ENCODE measurements at regions not wholly inside any gene's neighbourhood (a gene's known extent, or its start where the extent isn't known, plus 50 kb on each side); places are given as distances from the start of the nearest gene placed in this dataset.
"Not testable (repeated sequence)": the region's sequence is repeated elsewhere in the genome, so short reads cannot be mapped to it uniquely, and the experiment has no call there.

GRCh38 chr4:11698846-11699590 is 270.3 kb upstream of the HS3ST1 start:
- no peak for DNase-seq

- DNase-seq: no peak
Measured at GRCh38 chr4:11698033-11698432, 269.3 kb upstream of the HS3ST1 start.

- DNase-seq: no peak
Measured at GRCh38 chr4:11693693-11694092, 265.0 kb upstream of the HS3ST1 start.

- DNase-seq: no peak
Measured at GRCh38 chr4:11691236-11691635, 262.5 kb upstream of the HS3ST1 start.

- no peak for DNase-seq
Measured at GRCh38 chr4:11687727-11688126, 259.0 kb upstream of the HS3ST1 start.

GRCh38 chr4:11685481-11685880 is 256.8 kb upstream of the HS3ST1 start:
- no peak for DNase-seq

- DNase-seq: no peak
Measured at GRCh38 chr4:11675051-11675800, 246.5 kb upstream of the HS3ST1 start.

GRCh38 chr4:11670304-11670703 is 241.6 kb upstream of the HS3ST1 start:
- no peak for DNase-seq

- no peak for DNase-seq
Measured at GRCh38 chr4:11669156-11669555, 240.5 kb upstream of the HS3ST1 start.

GRCh38 chr4:11663114-11663513 is 234.4 kb upstream of the HS3ST1 start:
- no peak for DNase-seq

GRCh38 chr4:11650801-11651596 is 222.3 kb upstream of the HS3ST1 start:
- DNase-seq: peak; percentile 29

GRCh38 chr4:11647433-11647832 is 218.7 kb upstream of the HS3ST1 start:
- DNase-seq: no peak

- DNase-seq: not testable (repeated sequence)
Measured at GRCh38 chr4:11643081-11643480, 214.4 kb upstream of the HS3ST1 start.

- no peak for DNase-seq
Measured at GRCh38 chr4:11640584-11640983, 211.9 kb upstream of the HS3ST1 start.

GRCh38 chr4:11636551-11636950 is 207.9 kb upstream of the HS3ST1 start:
- DNase-seq: no peak

- DNase-seq: no peak
Measured at GRCh38 chr4:11636031-11636430, 207.3 kb upstream of the HS3ST1 start.

- DNase-seq: no peak
Measured at GRCh38 chr4:11635342-11635741, 206.6 kb upstream of the HS3ST1 start.

GRCh38 chr4:11634283-11634682 is 205.6 kb upstream of the HS3ST1 start:
- no peak for DNase-seq

GRCh38 chr4:11633430-11633829 is 204.7 kb upstream of the HS3ST1 start:
- DNase-seq: no peak

GRCh38 chr4:11632483-11632882 is 203.8 kb upstream of the HS3ST1 start:
- no peak for DNase-seq

- no peak for DNase-seq
Measured at GRCh38 chr4:11632025-11632424, 203.3 kb upstream of the HS3ST1 start.

- no peak for DNase-seq
Measured at GRCh38 chr4:11631416-11631815, 202.7 kb upstream of the HS3ST1 start.

GRCh38 chr4:11628093-11628725 is 199.5 kb upstream of the HS3ST1 start:
- DNase-seq: no peak

All from occipital lobe (tissue), 1 donor.